ENCODE measurements at regions not wholly inside any gene's neighbourhood (a gene's known extent, or its start where the extent isn't known, plus 50 kb on each side); places are given as distances from the start of the nearest gene placed in this dataset.
"Not testable (repeated sequence)": the region's sequence is repeated elsewhere in the genome, so short reads cannot be mapped to it uniquely, and the experiment has no call there.

DNA sequence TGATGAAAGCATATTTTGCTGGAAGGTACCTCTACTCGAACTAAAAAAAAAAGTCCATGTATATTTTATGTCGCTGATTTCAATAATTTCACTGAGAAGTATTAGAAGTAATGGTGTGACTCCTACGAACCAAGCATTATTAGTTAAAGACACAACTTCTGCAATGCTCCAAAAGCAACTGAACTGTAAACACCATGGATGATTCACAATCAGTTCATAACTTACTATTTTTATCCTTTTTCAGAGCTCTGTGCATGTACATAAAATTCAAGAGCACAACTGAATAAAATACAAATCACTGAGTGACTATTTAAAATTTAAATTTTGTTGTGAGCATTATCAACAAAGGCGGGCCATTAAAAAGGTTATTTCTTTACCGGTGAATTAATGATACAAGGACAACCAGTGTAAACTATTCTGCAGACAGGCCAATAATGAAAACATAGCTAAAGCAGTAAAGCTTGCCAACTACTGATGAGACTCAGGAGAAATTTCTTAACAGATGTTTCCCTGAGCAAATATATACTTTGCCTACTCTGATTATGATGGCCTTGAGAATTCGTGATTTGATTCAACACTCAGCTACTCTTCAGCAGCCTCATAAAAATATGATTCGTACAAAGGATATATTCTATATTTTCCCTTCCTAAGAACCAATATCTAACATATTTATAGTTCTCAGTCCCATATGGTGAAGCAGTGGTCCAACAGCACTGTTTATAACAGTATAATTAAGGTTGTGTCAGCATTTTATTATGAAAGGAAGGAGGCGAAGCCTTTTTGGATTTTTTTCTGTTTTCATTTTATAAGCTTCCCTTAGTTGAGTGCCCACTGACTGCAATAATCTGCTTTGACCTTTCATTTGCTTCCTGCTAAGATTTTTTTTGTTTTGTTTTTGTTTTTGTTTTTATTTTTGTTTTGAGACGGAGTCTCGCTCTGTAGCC lies 62.8 kb upstream of the NEIL3 start:
- no peak for DNase-seq (ENCODE audit: low read depth)

DNA sequence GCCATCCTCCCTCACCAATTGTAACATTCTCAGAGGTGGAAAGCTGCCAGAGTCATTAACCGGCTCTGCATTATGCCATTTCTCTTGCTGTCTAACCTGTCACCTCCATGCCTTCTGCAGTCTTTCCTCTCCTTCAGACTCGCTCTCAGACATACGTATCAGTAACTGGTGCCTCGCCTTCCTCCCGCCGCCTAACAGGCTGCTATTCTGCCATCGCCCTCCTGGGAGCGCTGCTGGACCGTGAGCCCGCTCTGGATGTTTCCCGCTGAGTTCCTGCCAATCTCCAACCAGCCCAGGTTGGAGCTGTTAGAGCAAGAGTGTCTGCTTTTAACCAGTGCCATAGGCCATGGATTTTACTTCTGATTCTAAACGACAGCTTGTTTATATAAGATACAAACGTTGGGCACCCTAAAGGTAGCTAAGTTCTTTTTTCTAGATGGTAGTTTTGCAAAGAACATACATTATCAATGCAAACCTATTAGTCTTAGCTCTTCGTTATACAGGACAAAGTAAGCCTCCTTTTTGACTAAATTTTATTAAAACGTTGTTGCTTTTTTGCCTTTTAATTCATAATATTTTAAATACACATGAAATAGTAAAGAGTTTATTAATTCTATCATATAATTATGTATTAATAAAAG lies 59.5 kb upstream of the NEIL3 start:
- DNase-seq (ENCODE audit: low read depth): peak; percentile 10

DNA sequence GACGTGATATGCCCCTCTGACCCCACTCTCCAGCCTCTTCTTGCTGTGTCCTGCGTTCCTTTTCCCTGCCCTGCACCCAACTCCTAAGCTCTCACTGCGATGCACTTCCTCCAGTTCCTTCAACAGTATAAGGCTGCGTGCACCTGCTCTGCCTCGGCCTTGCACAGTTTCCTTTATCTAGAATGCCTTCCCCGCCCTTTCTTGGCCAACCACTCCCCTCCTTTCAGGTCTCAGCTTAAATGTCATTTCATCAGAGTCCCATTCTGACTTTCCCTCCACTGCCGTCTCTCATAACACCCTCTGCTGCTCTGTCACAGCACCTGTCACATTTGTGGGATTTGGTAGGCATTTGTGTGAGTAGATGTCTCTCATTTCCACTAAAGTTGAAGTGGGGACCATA lies 58.4 kb upstream of the NEIL3 start:
- DNase-seq (ENCODE audit: low read depth): no peak

DNA sequence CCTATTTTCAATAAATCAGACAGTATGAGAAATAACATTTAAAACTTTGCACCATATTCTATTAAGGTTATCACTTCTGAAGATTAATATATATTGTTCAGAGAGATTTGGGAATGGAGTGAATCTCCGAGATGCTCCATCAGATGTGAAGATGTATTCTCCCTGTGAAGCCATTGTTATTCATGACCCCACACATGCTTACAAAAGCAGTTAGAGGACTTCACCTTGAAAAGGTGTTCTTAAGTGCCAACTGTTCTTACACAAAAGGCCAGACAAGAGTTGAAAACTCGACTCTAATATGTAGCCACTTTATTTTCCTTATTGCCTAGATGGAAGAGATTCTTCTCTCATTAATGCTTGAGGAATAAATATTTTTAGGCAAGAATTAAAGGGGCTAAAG lies 54.3 kb upstream of the NEIL3 start:
- DNase-seq (ENCODE audit: low read depth): no peak

DNA sequence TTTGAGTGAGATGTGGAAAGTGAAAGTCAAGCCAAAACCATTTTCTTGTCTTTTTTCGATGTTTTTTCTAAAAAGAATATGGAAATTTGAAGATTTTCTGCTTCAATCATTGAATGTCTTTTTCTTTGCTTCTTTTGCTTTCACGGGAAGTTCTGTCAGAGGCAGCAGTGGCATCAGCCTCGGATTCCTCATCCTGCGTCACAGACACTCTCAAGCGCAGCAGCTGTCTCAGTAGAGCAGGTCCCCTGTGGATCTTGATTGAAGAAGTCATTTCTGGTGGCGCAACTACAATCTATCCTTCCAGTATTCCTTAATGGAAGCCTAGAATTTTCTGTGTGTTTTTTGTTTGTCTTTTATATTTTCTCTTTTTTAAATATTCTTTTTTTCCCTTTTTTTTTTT lies 52.7 kb upstream of the NEIL3 start:
- no peak for DNase-seq (ENCODE audit: low read depth)

DNA sequence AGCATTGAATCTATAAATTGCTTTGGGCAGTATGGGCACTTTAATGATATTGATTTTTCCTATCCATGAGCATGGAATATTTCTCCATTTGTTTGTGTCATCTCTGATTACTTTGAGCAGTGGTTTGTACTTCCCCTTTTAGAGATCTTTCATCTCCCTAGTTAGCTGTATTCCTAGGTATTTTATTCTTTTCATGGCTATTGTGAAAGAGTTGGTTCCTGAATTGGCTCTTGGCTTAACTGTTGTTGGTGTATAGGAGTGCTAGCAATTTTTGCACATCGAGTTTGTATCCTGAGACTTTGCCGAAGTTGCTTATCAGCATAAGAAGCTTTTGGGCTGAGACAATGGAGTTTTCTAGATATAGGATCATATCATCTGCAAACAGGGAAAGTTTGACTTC lies 50.2 kb upstream of the NEIL3 start:
- DNase-seq (ENCODE audit: low read depth): not testable (repeated sequence)
